DND-41 (cell line): ENCODE measurements at regions not wholly inside any gene's neighbourhood (a gene's known extent, or its start where the extent isn't known, plus 50 kb on each side); places are given as distances from the start of the nearest gene placed in this dataset.
"Not testable (repeated sequence)": the region's sequence is repeated elsewhere in the genome, so short reads cannot be mapped to it uniquely, and the experiment has no call there.

Experiments used
- ATAC-seq: fragments of 200-7000 bp; cut with Tn5 transposase; 3 replicates; pipeline ENCODE4 v1.9.1; 2021; ENCODE audit warnings: low read depth; ENCODE audit not compliant: insufficient read depth
- DNase-seq: peaks from one replicate; pipeline ENCODE4 v3.0.0-alpha.2; 2020
- H2AFZ ChIP-seq: 2 replicates; pipeline ENCODE4 v1.6.0; 2012; ENCODE audit warnings: low read depth, low read length
- H3K27ac ChIP-seq: 2 replicates; pipeline ENCODE4 v1.5.1; 2012; ENCODE audit warnings: low read length, inconsistent platforms
- H3K27me3 ChIP-seq: fragments of 200-600 bp; sonication (generic); 2 replicates; pipeline ENCODE4 v1.6.0; 2012; ENCODE audit warnings: low read length, mild to moderate bottlenecking, inconsistent platforms; ENCODE audit not compliant: insufficient read depth, poor library complexity
- H3K36me3 ChIP-seq: 2 replicates; pipeline ENCODE4 v1.5.1; 2012; ENCODE audit warnings: low read length, inconsistent platforms; ENCODE audit not compliant: insufficient read depth
- H3K4me1 ChIP-seq: 2 replicates; pipeline ENCODE4 v1.5.1; 2012; ENCODE audit warnings: mild to moderate bottlenecking, low read length; ENCODE audit not compliant: insufficient read depth
- H3K4me2 ChIP-seq: 2 replicates; pipeline ENCODE4 v1.6.0; 2012; ENCODE audit warnings: mild to moderate bottlenecking, moderate library complexity, low read length, inconsistent platforms; ENCODE audit not compliant: insufficient read depth
- H3K4me3 ChIP-seq, 2 experiments: fragments of 200-600 bp in 1 of 2; shearing (Covaris generic) in 1 of 2; 2 replicates each; pipeline ENCODE4 v1.5.1; 2012 to 2016; ENCODE audit warnings: inconsistent platforms in 2 of 2, low read length in 2 of 2, mild to moderate bottlenecking in 2 of 2, low read depth in 1 of 2, moderate library complexity in 1 of 2
- H3K79me2 ChIP-seq: 2 replicates; pipeline ENCODE4 v1.6.0; 2012; ENCODE audit warnings: low read length, inconsistent platforms; ENCODE audit not compliant: insufficient read depth
- H3K9ac ChIP-seq: 2 replicates; pipeline ENCODE4 v1.6.0; 2012; ENCODE audit warnings: low read depth, mild to moderate bottlenecking, inconsistent platforms, low read length, moderate library complexity
- H3K9me3 ChIP-seq: 2 replicates; pipeline ENCODE4 v1.5.1; 2012; ENCODE audit warnings: low read length, moderate library complexity, mild to moderate bottlenecking, inconsistent platforms; ENCODE audit not compliant: insufficient read depth, severe bottlenecking
- H4K20me1 ChIP-seq: 2 replicates; pipeline ENCODE4 v1.6.0; 2012; ENCODE audit warnings: low read length; ENCODE audit not compliant: insufficient read depth
- EZH2 ChIP-seq: IDR thresholded peaks from 3 replicates; pipeline ENCODE4 v1.6.1; 2012; ENCODE audit warnings: borderline replicate concordance, low read depth, mild to moderate bottlenecking, moderate library complexity, low read length, inconsistent platforms; ENCODE audit not compliant: severe bottlenecking
- TF ChIP-seq, protein P1 (sequence below): IDR thresholded peaks from 2 replicates; pipeline ENCODE4 v1.5.1; 2012; ENCODE audit warnings: borderline replicate concordance, low read length, moderate library complexity, mild to moderate bottlenecking; ENCODE audit not compliant: poor library complexity, severe bottlenecking; ENCODE audit errors: extremely low read depth

DNA sequence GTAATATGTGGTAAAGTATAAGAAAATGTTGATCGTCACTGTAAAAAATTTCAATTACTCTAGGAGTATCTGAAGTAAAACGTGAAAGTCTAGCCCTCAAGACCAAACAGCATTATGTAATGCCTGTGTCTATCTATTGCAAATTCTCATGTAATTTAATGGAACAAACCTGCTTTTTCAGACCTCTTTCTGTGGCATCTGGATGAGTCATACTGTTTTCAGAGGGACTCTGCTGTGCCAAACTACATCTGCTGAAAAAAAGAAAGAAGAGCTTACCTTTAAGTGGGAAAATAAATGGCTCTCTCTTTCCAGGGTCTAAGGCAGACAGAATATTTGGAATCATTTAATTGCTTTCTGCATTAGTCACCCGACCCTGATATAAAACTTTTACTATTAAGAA lies 89.8 kb upstream of the ARMCX2 start:
- Histone ChIP-seq H3K4me2 (no peak overlapping the region), H3K4me1 (no peaks in the 10 kb centered on the region), H3K36me3 (no peaks in the 10 kb centered on the region), H3K79me2 (no peaks in the 10 kb centered on the region), H3K27me3 (no peaks in the 10 kb centered on the region), H3K27ac (no peak overlapping the region), H3K9ac (no peak overlapping the region), H2AFZ (no peak overlapping the region), H3K9me3 (no peaks in the 10 kb centered on the region), H3K4me3 (no peak overlapping the region), H4K20me1 (no peaks in the 10 kb centered on the region)
- DNase-seq (no peak), ATAC-seq (no peak)
- TF ChIP-seq EZH2, result no peak
- TF ChIP-seq, protein P1, sequence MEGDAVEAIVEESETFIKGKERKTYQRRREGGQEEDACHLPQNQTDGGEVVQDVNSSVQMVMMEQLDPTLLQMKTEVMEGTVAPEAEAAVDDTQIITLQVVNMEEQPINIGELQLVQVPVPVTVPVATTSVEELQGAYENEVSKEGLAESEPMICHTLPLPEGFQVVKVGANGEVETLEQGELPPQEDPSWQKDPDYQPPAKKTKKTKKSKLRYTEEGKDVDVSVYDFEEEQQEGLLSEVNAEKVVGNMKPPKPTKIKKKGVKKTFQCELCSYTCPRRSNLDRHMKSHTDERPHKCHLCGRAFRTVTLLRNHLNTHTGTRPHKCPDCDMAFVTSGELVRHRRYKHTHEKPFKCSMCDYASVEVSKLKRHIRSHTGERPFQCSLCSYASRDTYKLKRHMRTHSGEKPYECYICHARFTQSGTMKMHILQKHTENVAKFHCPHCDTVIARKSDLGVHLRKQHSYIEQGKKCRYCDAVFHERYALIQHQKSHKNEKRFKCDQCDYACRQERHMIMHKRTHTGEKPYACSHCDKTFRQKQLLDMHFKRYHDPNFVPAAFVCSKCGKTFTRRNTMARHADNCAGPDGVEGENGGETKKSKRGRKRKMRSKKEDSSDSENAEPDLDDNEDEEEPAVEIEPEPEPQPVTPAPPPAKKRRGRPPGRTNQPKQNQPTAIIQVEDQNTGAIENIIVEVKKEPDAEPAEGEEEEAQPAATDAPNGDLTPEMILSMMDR, result no peak

DNA sequence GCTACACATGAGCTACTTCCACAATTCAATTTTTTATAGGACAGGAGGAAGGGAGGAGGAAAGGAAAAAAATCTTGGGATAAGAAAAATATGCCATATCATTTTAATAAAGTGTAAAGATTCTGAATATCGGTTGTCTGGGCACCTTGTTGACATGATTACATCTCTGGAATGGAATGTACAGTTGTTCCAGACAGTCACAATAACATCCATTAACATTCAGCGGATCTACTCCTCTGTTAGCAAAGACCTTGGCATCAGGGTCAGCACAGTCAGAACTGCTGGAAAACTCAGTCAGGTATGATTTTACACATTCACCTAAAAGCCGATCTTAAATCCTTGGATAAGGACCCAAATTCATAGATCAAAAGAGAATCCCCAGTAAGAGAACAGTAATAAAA lies 85.4 kb upstream of the ARMCX2 start:
- Histone ChIP-seq H3K27ac (no peak overlapping the region), H3K79me2 (no peaks in the 10 kb centered on the region), H3K4me1 (no peaks in the 10 kb centered on the region), H3K4me3 (no peak overlapping the region), H3K4me2 (no peak overlapping the region), H2AFZ (no peak overlapping the region), H3K36me3 (no peaks in the 10 kb centered on the region), H3K9me3 (no peaks in the 10 kb centered on the region), H4K20me1 (no peaks in the 10 kb centered on the region), H3K27me3 (no peaks in the 10 kb centered on the region), H3K9ac (no peak overlapping the region)
- ATAC-seq (no peak), DNase-seq (no peak)
- TF ChIP-seq EZH2, result no peak
- TF ChIP-seq, protein P1, result no peak

DNA sequence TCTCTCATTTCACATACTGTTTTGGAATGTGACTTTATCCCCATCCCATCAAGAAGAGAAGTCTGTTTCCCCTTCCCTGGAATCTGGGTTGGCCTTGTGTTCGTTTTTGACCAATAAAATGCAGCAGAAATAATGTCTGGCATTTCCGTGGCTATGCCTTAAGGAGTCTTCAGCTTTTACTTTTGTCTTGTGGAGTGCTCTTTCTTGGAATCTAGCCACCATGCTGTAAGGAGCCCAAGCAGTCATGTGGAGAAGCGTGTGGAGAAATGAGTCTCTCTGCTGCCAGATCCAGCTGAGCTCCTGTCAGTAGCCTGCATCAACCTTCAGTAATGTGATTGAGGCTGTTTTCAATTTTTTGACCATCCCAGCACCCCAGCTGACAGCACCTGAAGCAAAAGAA lies 84.4 kb upstream of the ARMCX2 start:
- TF ChIP-seq EZH2, result no peak
- TF ChIP-seq, protein P1, result no peak
- no peak for DNase-seq
- no peak overlapping the region for H3K4me2 ChIP-seq

DNA sequence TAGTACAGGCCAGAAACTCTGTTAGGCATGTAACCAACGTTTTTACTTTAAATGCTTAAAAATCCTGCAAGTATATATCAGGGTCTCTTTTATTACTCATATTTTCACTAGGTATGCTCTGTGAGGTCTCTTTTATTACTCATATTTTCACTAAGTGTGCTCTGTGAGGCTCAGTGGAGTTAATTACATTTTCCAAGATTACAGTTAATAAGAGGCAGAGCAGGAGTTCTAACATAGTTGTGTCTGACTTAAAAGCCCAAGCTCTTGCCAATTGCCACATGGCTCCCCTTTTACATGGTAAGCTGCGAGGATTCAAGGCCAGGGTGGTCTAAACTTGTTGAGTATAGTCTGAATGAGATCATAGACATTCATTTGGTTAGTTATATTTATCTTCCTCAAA lies 81.0 kb upstream of the ARMCX2 start:
- Histone ChIP-seq H3K4me1 (no peaks in the 10 kb centered on the region), H3K9ac (no peak overlapping the region), H3K4me2 (no peak overlapping the region), H4K20me1 (no peaks in the 10 kb centered on the region), H3K27ac (no peak overlapping the region), H2AFZ (no peak overlapping the region), H3K9me3 (no peaks in the 10 kb centered on the region), H3K27me3 (no peaks in the 10 kb centered on the region), H3K79me2 (no peaks in the 10 kb centered on the region), H3K36me3 (no peaks in the 10 kb centered on the region), H3K4me3 (no peak overlapping the region)
- DNase-seq, result no peak
- ATAC-seq, result no peak
- TF ChIP-seq EZH2, result no peak
- TF ChIP-seq, protein P1, result no peak

More for the DNA sequence above, 84.4 kb upstream of the ARMCX2 start:
- H3K27ac ChIP-seq, result no peak overlapping the region
- H3K4me1 ChIP-seq, result no peaks in the 10 kb centered on the region
- no peaks in the 10 kb centered on the region for H3K79me2 ChIP-seq
- H3K9ac ChIP-seq, result no peak overlapping the region
- H3K9me3 ChIP-seq, result no peaks in the 10 kb centered on the region
- no peak overlapping the region for H2AFZ ChIP-seq
- ATAC-seq, result no peak
- no peak overlapping the region for H3K4me3 ChIP-seq
- H3K36me3 ChIP-seq, result no peaks in the 10 kb centered on the region
- no peaks in the 10 kb centered on the region for H3K27me3 ChIP-seq
- no peaks in the 10 kb centered on the region for H4K20me1 ChIP-seq

DNA sequence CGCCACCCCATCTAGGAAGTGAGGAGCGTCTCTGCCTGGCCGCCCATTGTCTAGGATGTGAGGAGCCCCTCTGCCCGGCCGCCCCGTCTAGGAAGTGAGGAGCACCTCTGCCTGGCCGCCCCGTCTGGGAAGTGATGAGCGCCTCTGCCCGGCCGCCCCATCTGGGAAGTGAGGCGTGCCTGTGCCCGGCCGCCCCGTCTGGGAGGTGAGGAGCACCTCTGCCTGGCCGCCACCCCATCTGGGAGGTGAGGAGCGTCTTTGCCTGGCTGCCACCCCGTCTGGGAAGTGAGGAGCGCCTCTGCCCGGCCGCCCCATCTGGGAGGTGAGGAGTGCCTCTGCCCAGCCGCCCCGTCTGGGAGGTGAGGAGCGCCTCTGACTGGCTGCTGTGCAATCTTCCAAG lies 79.2 kb upstream of the ARMCX2 start:
- not testable (repeated sequence) for H3K9ac ChIP-seq, H3K27ac ChIP-seq, H3K27me3 ChIP-seq, H3K36me3 ChIP-seq, H3K4me3 ChIP-seq, H2AFZ ChIP-seq, DNase-seq, H3K79me2 ChIP-seq, H3K4me2 ChIP-seq, H3K9me3 ChIP-seq, ATAC-seq, H4K20me1 ChIP-seq, H3K4me1 ChIP-seq
